Upper lobe of left lung (tissue), 4 donors: ENCODE measurements at regions not wholly inside any gene's neighbourhood (a gene's known extent, or its start where the extent isn't known, plus 50 kb on each side); places are given as distances from the start of the nearest gene placed in this dataset.

ENCODE experiments used
- EP300 ChIP-seq, 4 donors: sonication (generic); formaldehyde crosslinking; IDR thresholded peaks; one replicate each; pipeline ENCODE4 v1.5.1; 2017; ENCODE audit warnings: antibody characterized with exemption in 4 of 4, control low read depth in 2 of 4
- POLR2A ChIP-seq, 4 donors: fragments of 450-650 bp; IDR thresholded peaks; one replicate each; pipeline ENCODE4 v1.5.1; 2016 to 2017; ENCODE audit warnings: antibody characterized with exemption in 4 of 4, mild to moderate bottlenecking in 2 of 4
- TF ChIP-seq, protein P1 (sequence below), 6 experiments: fragments of 450-650 bp in 4 of 6; fragments of 200-600 bp in 2 of 6; sonication (generic) in 2 of 6; IDR thresholded peaks; one replicate each; pipeline ENCODE4 v1.5.1; 2016 to 2019; ENCODE audit warnings: antibody characterized with exemption in 6 of 6

- TF ChIP-seq, protein P1, sequence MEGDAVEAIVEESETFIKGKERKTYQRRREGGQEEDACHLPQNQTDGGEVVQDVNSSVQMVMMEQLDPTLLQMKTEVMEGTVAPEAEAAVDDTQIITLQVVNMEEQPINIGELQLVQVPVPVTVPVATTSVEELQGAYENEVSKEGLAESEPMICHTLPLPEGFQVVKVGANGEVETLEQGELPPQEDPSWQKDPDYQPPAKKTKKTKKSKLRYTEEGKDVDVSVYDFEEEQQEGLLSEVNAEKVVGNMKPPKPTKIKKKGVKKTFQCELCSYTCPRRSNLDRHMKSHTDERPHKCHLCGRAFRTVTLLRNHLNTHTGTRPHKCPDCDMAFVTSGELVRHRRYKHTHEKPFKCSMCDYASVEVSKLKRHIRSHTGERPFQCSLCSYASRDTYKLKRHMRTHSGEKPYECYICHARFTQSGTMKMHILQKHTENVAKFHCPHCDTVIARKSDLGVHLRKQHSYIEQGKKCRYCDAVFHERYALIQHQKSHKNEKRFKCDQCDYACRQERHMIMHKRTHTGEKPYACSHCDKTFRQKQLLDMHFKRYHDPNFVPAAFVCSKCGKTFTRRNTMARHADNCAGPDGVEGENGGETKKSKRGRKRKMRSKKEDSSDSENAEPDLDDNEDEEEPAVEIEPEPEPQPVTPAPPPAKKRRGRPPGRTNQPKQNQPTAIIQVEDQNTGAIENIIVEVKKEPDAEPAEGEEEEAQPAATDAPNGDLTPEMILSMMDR (IDR thresholded peaks at IDR 0.05): no peak
- TF ChIP-seq EP300 (IDR thresholded peaks at IDR 0.05) (no peak), POLR2A (IDR thresholded peaks at IDR 0.05) (no peak)
Measured at GRCh38 chr12:74846116-74846515, 308.5 kb downstream of the ATXN7L3B start.
